ENCODE measurements at regions not wholly inside any gene's neighbourhood (a gene's known extent, or its start where the extent isn't known, plus 50 kb on each side); places are given as distances from the start of the nearest gene placed in this dataset.
"Not testable (repeated sequence)": the region's sequence is repeated elsewhere in the genome, so short reads cannot be mapped to it uniquely, and the experiment has no call there.

GRCh38 chr7:52247518-52247917, 787.9 kb upstream of the POM121L12 start:
- DNase-seq: no peak
- no peak for ATAC-seq (replicated peaks)
- H3K27me3 Mint-ChIP-seq: no peaks in the 10 kb centered on the region
- H3K9me3 Mint-ChIP-seq: peaks cover 5 to 7% of the 10 kb centered on the region in 2 donors
- H3K36me3 Mint-ChIP-seq (ENCODE audit: insufficient read depth): no peaks in the 10 kb centered on the region
- H3K4me1 Mint-ChIP-seq (ENCODE audit: low read depth in 2 of 2): no peaks in the 10 kb centered on the region
- no peak overlapping the region for H3K27ac Mint-ChIP-seq
- no peak overlapping the region for H3K4me3 Mint-ChIP-seq

GRCh38 chr7:52243685-52244084, 791.7 kb upstream of the POM121L12 start:
- peaks cover 6 to 15% of the 10 kb centered on the region in 2 donors for H3K9me3 Mint-ChIP-seq
- H3K27ac Mint-ChIP-seq: no peak overlapping the region
- no peaks in the 10 kb centered on the region for H3K4me1 Mint-ChIP-seq (ENCODE audit: low read depth in 2 of 2)
- H3K27me3 Mint-ChIP-seq: no peaks in the 10 kb centered on the region
- no peak for DNase-seq
- H3K36me3 Mint-ChIP-seq (ENCODE audit: insufficient read depth): no peaks in the 10 kb centered on the region
- no peak for ATAC-seq (replicated peaks)
- no peak overlapping the region for H3K4me3 Mint-ChIP-seq

GRCh38 chr7:52233248-52233647, 802.2 kb upstream of the POM121L12 start:
- Mint-ChIP-seq H3K36me3 (ENCODE audit: insufficient read depth) (no peaks in the 10 kb centered on the region), H3K27ac (no peak overlapping the region), H3K4me1 (ENCODE audit: low read depth in 2 of 2) (no peaks in the 10 kb centered on the region), H3K4me3 (no peak overlapping the region), H3K9me3 (peaks cover 14 to 24% of the 10 kb centered on the region in 2 donors), H3K27me3 (no peaks in the 10 kb centered on the region)
- DNase-seq (no peak), ATAC-seq (replicated peaks) (no peak)

GRCh38 chr7:52211930-52212329, 823.5 kb upstream of the POM121L12 start:
- Mint-ChIP-seq H3K4me1 (ENCODE audit: low read depth in 2 of 2) (no peaks in the 10 kb centered on the region), H3K36me3 (ENCODE audit: insufficient read depth) (no peaks in the 10 kb centered on the region), H3K9me3 (peaks cover 0 to 6% of the 10 kb centered on the region in 2 donors), H3K4me3 (no peak overlapping the region), H3K27me3 (no peaks in the 10 kb centered on the region), H3K27ac (no peak overlapping the region)
- DNase-seq (no peak), ATAC-seq (replicated peaks) (no peak)

- DNase-seq (no peak), ATAC-seq (replicated peaks) (no peak)
- H3K4me3 Mint-ChIP-seq: no peak overlapping the region
- H3K9me3 Mint-ChIP-seq: peaks cover 0 to 7% of the 10 kb centered on the region in 2 donors
- H3K4me1 Mint-ChIP-seq (ENCODE audit: low read depth in 2 of 2): no peaks in the 10 kb centered on the region
- no peaks in the 10 kb centered on the region for H3K27me3 Mint-ChIP-seq
- no peaks in the 10 kb centered on the region for H3K36me3 Mint-ChIP-seq (ENCODE audit: insufficient read depth)
- no peak overlapping the region for H3K27ac Mint-ChIP-seq
Observed at GRCh38 chr7:52209614-52210013, 825.8 kb upstream of the POM121L12 start.

- no peak overlapping the region for H3K27ac Mint-ChIP-seq
- H3K36me3 Mint-ChIP-seq (ENCODE audit: insufficient read depth): no peaks in the 10 kb centered on the region
- peaks cover 4 to 5% of the 10 kb centered on the region in 2 donors for H3K9me3 Mint-ChIP-seq
- no peak overlapping the region for H3K4me3 Mint-ChIP-seq
- no peaks in the 10 kb centered on the region for H3K27me3 Mint-ChIP-seq
- no peaks in the 10 kb centered on the region for H3K4me1 Mint-ChIP-seq (ENCODE audit: low read depth in 2 of 2)
- DNase-seq (no peak), ATAC-seq (replicated peaks) (no peak)
Observed at GRCh38 chr7:52197221-52197620, 838.2 kb upstream of the POM121L12 start.

GRCh38 chr7:52195664-52196063, 839.8 kb upstream of the POM121L12 start:
- no peak for DNase-seq
- Mint-ChIP-seq H3K4me3 (no peak overlapping the region), H3K4me1 (ENCODE audit: low read depth in 2 of 2) (no peaks in the 10 kb centered on the region), H3K36me3 (ENCODE audit: insufficient read depth) (no peaks in the 10 kb centered on the region), H3K27ac (no peak overlapping the region), H3K27me3 (no peaks in the 10 kb centered on the region), H3K9me3 (peaks cover 4 to 5% of the 10 kb centered on the region in 2 donors)
- no peak for ATAC-seq (replicated peaks)

- H3K27ac Mint-ChIP-seq: no peak overlapping the region
- peaks cover 7 to 18% of the 10 kb centered on the region in 2 donors for H3K9me3 Mint-ChIP-seq
- H3K4me3 Mint-ChIP-seq: no peak overlapping the region
- H3K36me3 Mint-ChIP-seq (ENCODE audit: insufficient read depth): no peaks in the 10 kb centered on the region
- DNase-seq (no peak), ATAC-seq (replicated peaks) (no peak)
- no peaks in the 10 kb centered on the region for H3K27me3 Mint-ChIP-seq
- no peaks in the 10 kb centered on the region for H3K4me1 Mint-ChIP-seq (ENCODE audit: low read depth in 2 of 2)
Observed at GRCh38 chr7:52189153-52189778, 846.2 kb upstream of the POM121L12 start.

GRCh38 chr7:52184006-52184703, 851.3 kb upstream of the POM121L12 start:
- ATAC-seq (replicated peaks) (no peak), DNase-seq (no peak)
- Mint-ChIP-seq H3K36me3 (ENCODE audit: insufficient read depth) (no peaks in the 10 kb centered on the region), H3K27ac (no peak overlapping the region), H3K4me3 (no peak overlapping the region), H3K27me3 (no peaks in the 10 kb centered on the region), H3K9me3 (peaks cover 12 to 18% of the 10 kb centered on the region in 2 donors), H3K4me1 (ENCODE audit: low read depth in 2 of 2) (no peaks in the 10 kb centered on the region)

- Mint-ChIP-seq H3K27ac (no peak overlapping the region), H3K9me3 (peaks cover 19 to 22% of the 10 kb centered on the region in 2 donors), H3K27me3 (no peaks in the 10 kb centered on the region), H3K4me1 (ENCODE audit: low read depth in 2 of 2) (no peaks in the 10 kb centered on the region), H3K4me3 (no peak overlapping the region), H3K36me3 (ENCODE audit: insufficient read depth) (no peaks in the 10 kb centered on the region)
- no peak for DNase-seq
- ATAC-seq (replicated peaks): no peak
Observed at GRCh38 chr7:52179934-52180333, 855.5 kb upstream of the POM121L12 start.

- no peak overlapping the region for H3K27ac Mint-ChIP-seq
- DNase-seq (no peak), ATAC-seq (replicated peaks) (no peak)
- no peaks in the 10 kb centered on the region for H3K27me3 Mint-ChIP-seq
- no peaks in the 10 kb centered on the region for H3K4me1 Mint-ChIP-seq (ENCODE audit: low read depth in 2 of 2)
- no peaks in the 10 kb centered on the region for H3K36me3 Mint-ChIP-seq (ENCODE audit: insufficient read depth)
- H3K9me3 Mint-ChIP-seq: peaks cover 5 to 9% of the 10 kb centered on the region in 2 donors
- no peak overlapping the region for H3K4me3 Mint-ChIP-seq
Observed at GRCh38 chr7:52168085-52168484, 851.5 kb upstream of the COBL start.

GRCh38 chr7:52163311-52163710, 846.7 kb upstream of the COBL start:
- H3K27ac Mint-ChIP-seq: no peak overlapping the region
- no peak for DNase-seq
- H3K27me3 Mint-ChIP-seq: no peaks in the 10 kb centered on the region
- no peak for ATAC-seq (replicated peaks)
- H3K36me3 Mint-ChIP-seq (ENCODE audit: insufficient read depth): no peaks in the 10 kb centered on the region
- H3K9me3 Mint-ChIP-seq: peaks cover 0 to 1% of the 10 kb centered on the region in 2 donors
- H3K4me1 Mint-ChIP-seq (ENCODE audit: low read depth in 2 of 2): no peaks in the 10 kb centered on the region
- no peak overlapping the region for H3K4me3 Mint-ChIP-seq

GRCh38 chr7:52161483-52161882, 844.9 kb upstream of the COBL start:
- ATAC-seq (replicated peaks): no peak
- H3K27me3 Mint-ChIP-seq: no peaks in the 10 kb centered on the region

GRCh38 chr7:52159421-52159820, 842.8 kb upstream of the COBL start:
- H3K4me1 Mint-ChIP-seq (ENCODE audit: low read depth in 2 of 2); DNase-seq; H3K4me3 Mint-ChIP-seq; H3K27ac Mint-ChIP-seq; H3K9me3 Mint-ChIP-seq; ATAC-seq (replicated peaks); H3K27me3 Mint-ChIP-seq; H3K36me3 Mint-ChIP-seq (ENCODE audit: insufficient read depth): not testable (repeated sequence)

More at GRCh38 chr7:52161483-52161882, 844.9 kb upstream of the COBL start:
- DNase-seq: no peak
- H3K4me1 Mint-ChIP-seq (ENCODE audit: low read depth in 2 of 2): no peaks in the 10 kb centered on the region
- peaks cover 0 to 3% of the 10 kb centered on the region in 2 donors for H3K9me3 Mint-ChIP-seq
- no peaks in the 10 kb centered on the region for H3K36me3 Mint-ChIP-seq (ENCODE audit: insufficient read depth)
- no peak overlapping the region for H3K4me3 Mint-ChIP-seq
- no peak overlapping the region for H3K27ac Mint-ChIP-seq
